ENCODE measurements at regions not wholly inside any gene's neighbourhood (a gene's known extent, or its start where the extent isn't known, plus 50 kb on each side); places are given as distances from the start of the nearest gene placed in this dataset.

DNA sequence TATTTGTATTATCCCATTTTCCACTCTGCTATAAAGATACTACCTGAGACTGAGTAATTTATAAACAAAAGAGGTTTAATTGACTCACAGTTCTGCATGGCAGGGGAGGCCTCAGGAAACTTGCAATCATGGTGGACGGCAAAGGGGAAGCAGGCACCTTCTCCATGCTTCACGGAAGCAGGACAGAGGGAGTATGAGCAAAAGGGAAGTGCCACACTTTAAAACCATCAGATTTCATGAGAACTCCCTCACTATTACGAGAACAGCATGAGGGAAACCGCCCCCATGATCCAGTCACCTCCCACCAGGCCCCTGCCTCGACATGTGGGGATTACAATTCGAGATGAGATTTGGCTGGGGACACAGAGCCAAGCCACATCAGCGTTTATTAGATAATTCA, 172.8 kb downstream of the NR2F2 start:
- H3K27ac ChIP-seq, result no peak overlapping the region
- TF ChIP-seq, protein P1, sequence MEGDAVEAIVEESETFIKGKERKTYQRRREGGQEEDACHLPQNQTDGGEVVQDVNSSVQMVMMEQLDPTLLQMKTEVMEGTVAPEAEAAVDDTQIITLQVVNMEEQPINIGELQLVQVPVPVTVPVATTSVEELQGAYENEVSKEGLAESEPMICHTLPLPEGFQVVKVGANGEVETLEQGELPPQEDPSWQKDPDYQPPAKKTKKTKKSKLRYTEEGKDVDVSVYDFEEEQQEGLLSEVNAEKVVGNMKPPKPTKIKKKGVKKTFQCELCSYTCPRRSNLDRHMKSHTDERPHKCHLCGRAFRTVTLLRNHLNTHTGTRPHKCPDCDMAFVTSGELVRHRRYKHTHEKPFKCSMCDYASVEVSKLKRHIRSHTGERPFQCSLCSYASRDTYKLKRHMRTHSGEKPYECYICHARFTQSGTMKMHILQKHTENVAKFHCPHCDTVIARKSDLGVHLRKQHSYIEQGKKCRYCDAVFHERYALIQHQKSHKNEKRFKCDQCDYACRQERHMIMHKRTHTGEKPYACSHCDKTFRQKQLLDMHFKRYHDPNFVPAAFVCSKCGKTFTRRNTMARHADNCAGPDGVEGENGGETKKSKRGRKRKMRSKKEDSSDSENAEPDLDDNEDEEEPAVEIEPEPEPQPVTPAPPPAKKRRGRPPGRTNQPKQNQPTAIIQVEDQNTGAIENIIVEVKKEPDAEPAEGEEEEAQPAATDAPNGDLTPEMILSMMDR (conservative IDR thresholded peaks at IDR 0.05), result no peak

DNA sequence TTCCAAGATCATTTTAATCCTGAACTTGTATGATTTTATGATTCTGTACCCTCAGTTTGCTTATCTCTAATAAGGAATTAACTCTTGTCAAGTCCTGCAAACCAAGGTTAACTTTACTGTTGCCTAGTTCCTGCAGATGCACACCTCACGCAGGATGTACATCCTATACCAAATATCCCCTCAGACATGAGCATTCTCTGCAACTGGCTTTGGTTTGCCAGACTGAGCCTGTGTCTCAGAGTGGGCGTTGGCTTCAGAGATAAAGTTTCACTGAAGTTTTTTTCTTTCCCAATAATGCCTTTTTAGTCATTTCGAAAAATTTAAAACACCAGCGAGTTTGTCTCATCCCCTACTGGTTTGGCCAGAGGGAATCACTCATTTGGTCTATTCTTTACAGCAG, 173.9 kb downstream of the NR2F2 start:
- TF ChIP-seq, protein P1 (conservative IDR thresholded peaks at IDR 0.05), result no peak
- H3K27ac ChIP-seq, result no peak overlapping the region

DNA sequence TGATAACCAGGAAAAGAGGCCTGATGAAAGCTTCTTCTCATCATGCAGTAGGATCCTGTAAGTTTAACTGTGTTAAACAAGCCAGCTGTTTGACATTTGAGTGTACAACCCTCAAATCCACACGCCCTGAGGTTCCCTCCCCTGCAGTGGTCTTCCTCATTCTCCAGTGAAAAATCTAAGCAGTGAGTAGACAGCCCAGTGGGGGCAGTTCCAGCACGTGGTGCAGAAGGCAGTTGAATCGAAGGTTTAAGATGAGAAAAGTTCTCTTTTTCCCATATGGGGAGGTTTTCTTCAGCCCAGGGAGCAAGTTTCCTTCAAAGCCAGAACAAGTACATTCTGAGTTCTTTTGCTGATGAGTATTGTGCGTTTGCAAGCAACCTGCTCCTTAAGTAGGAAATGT, 174.5 kb downstream of the NR2F2 start:
- TF ChIP-seq, protein P1 (conservative IDR thresholded peaks at IDR 0.05), result no peak
- H3K27ac ChIP-seq, result no peak overlapping the region

DNA sequence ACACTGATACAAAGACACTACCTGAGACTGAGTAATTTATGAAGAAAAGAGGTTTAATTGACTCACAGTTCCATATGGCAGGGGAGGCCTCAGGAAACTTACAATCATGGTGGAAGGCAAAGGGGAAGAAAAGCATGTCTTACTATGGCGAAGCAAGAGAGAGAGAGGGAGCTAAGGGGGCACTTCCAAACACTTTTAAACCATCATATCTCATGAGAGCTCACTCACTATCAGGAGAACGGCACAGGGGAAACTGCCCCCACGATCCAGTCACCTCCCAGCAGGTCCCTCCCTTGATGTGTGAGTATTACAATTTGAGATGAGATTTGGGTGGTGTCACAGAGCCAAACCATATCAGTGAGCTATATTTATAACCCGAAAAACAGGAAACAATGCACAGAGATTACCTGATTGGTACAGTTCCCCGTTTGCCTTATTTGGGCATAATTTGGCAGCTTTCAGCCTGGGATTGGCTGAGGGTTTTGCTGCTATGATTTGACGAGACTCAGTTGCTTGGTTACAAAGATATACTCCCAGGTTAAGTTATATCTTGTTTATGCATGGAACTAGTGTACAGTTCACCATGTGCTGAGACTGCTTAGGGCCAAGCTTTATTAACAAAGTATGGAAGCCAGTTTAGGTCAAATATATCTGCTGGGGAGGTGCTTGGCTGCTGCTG, 184.2 kb downstream of the NR2F2 start:
- no peak overlapping the region for H3K27ac ChIP-seq
- TF ChIP-seq, protein P1 (conservative IDR thresholded peaks at IDR 0.05), result no peak

DNA sequence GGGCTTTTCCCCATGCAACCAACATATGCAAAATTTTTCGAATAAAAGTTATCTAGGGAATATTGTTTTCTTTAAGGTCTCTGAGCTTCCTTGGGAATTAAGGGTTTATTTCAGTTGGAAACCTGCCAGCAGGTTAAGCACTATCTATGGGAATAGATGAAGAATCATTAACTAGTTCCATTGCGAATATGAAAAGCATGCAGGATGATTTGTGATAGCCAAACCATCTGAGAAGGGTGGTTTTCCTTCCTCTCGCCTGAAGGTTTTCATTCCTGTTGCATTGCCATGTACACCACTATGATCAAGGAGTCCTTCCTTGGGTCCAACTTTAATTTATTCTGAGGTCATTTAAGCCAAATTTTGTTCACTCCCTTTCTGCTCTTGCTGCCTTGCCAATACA, 184.9 kb downstream of the NR2F2 start:
- H3K27ac ChIP-seq, result no peak overlapping the region
- TF ChIP-seq, protein P1 (conservative IDR thresholded peaks at IDR 0.05), result no peak

DNA sequence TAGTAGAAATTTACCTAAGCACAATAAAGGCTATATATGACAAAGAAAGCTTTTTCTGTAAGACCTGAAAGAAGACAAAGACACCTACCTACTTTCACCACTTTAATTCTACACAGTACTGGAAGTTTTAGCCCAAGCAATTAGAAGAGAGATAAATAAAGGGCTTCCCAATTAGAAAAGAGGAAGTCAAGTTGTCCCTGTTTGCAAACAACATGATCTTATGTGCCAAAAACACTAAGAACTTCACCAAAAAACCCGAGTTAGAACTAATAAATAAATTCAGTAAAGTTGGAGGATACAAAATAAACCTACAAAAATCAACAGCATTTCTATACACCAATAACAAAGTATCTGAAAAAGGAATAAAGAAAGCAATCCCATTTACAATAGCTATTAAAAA, 190.9 kb downstream of the NR2F2 start:
- TF ChIP-seq, protein P1 (conservative IDR thresholded peaks at IDR 0.05), result no peak
- H3K27ac ChIP-seq, result no peak overlapping the region

DNA sequence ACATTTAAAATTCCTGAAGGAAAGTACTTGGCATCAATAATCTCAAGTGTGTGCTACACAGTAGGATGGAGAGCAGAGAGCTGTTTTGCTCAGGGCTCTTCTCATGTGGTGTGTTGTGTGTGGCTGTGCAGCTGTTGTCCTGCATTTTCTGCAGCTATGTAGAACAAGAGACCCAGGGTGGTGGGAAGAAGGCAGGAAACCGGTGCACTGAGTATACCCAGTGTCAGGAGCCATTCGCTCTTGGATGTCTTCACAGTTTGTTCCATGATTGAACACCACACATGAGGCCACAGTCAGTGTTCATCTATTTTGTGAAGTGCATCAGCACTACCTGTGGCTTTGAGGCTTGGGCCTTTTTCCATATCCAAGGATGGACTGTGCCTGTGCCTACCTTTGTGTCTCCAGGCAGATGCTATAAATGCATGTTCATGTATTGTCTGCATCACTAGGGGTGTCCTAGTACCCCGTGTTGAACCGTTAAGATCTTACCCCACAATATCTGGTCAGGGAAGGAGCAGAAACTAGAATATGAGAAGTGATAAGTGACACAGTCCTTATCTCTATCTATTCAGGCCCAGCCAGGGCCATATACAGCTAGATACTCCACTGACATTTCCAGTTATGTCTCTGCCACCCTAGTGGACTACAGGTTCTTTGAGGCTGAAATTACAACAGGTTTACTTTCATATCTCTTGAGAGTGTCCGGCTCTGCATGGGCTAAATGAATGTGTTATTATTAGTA, 194.3 kb downstream of the NR2F2 start:
- TF ChIP-seq, protein P1 (conservative IDR thresholded peaks at IDR 0.05), result no peak
- H3K27ac ChIP-seq, result no peak overlapping the region
